ENCODE measurements at regions not wholly inside any gene's neighbourhood (a gene's known extent, or its start where the extent isn't known, plus 50 kb on each side); places are given as distances from the start of the nearest gene placed in this dataset.
A peak's percentile ranks its signal among the peaks of the same experiment; 100 is the strongest.

- peak in 1 of 5 donors; percentile 30 for DNase-seq
- H3K9ac ChIP-seq (ENCODE audit: low read length in 3 of 3), result no peak overlapping the region
- H3K27ac ChIP-seq (ENCODE audit: low read depth in 2 of 2, low read length in 2 of 2), result no peak overlapping the region
- no peaks in the 10 kb centered on the region for H3K9me3 ChIP-seq (ENCODE audit: control insufficient read depth in 2 of 3, insufficient read depth in 1 of 3, low read length in 3 of 3)
- no peak for FAIRE-seq
- H3K27me3 ChIP-seq (ENCODE audit: control insufficient read depth, insufficient read depth, low read length), result no peaks in the 10 kb centered on the region
- no peak overlapping the region for H3K4me3 ChIP-seq (ENCODE audit: low read length in 3 of 3)
- no peaks in the 10 kb centered on the region for H3K36me3 ChIP-seq (ENCODE audit: control insufficient read depth in 2 of 3, insufficient read depth in 3 of 3, low read length in 3 of 3)
- TF ChIP-seq CTCF (IDR thresholded peaks at IDR 0.05; ENCODE audit: borderline replicate concordance, extremely low read depth, insufficient read depth), result no peak
- intact Hi-C loops (cut with DNase I), result no loop called here
- no peaks in the 10 kb centered on the region for H3K4me1 ChIP-seq (ENCODE audit: control insufficient read depth in 2 of 3, insufficient read depth in 2 of 3, low read depth in 1 of 3, low read length in 3 of 3)
These were observed 185.9 kb downstream of the MAFB start for GRCh38 chr20:40503119-40503518.

- intact Hi-C loops (cut with DNase I), result no loop called here
- no peak overlapping the region for H3K9ac ChIP-seq (ENCODE audit: low read length in 3 of 3)
- TF ChIP-seq CTCF (IDR thresholded peaks at IDR 0.05; ENCODE audit: borderline replicate concordance, extremely low read depth, insufficient read depth), result no peak
- no peak overlapping the region for H3K27ac ChIP-seq (ENCODE audit: low read depth in 2 of 2, low read length in 2 of 2)
- no peaks in the 10 kb centered on the region for H3K27me3 ChIP-seq (ENCODE audit: control insufficient read depth, insufficient read depth, low read length)
- FAIRE-seq (no peak), DNase-seq (peak in 1 of 5 donors; percentile 24)
- no peaks in the 10 kb centered on the region for H3K9me3 ChIP-seq (ENCODE audit: control insufficient read depth in 2 of 3, insufficient read depth in 1 of 3, low read length in 3 of 3)
- no peaks in the 10 kb centered on the region for H3K4me1 ChIP-seq (ENCODE audit: control insufficient read depth in 2 of 3, insufficient read depth in 2 of 3, low read depth in 1 of 3, low read length in 3 of 3)
- no peaks in the 10 kb centered on the region for H3K36me3 ChIP-seq (ENCODE audit: control insufficient read depth in 2 of 3, insufficient read depth in 3 of 3, low read length in 3 of 3)
- H3K4me3 ChIP-seq (ENCODE audit: low read length in 3 of 3), result no peak overlapping the region
These were observed 186.5 kb downstream of the MAFB start for GRCh38 chr20:40502576-40502975.

GRCh38 chr20:40499391-40499790, 189.6 kb downstream of the MAFB start:
- no peak overlapping the region for H3K9ac ChIP-seq (ENCODE audit: low read length in 3 of 3)
- intact Hi-C loops (cut with DNase I), result no loop called here
- H3K9me3 ChIP-seq (ENCODE audit: control insufficient read depth in 2 of 3, insufficient read depth in 1 of 3, low read length in 3 of 3), result no peaks in the 10 kb centered on the region
- FAIRE-seq (no peak), DNase-seq (no peak)
- H3K27me3 ChIP-seq (ENCODE audit: control insufficient read depth, insufficient read depth, low read length), result no peaks in the 10 kb centered on the region
- H3K4me3 ChIP-seq (ENCODE audit: low read length in 3 of 3), result no peak overlapping the region
- H3K27ac ChIP-seq (ENCODE audit: low read depth in 2 of 2, low read length in 2 of 2), result no peak overlapping the region
- H3K36me3 ChIP-seq (ENCODE audit: control insufficient read depth in 2 of 3, insufficient read depth in 3 of 3, low read length in 3 of 3), result no peaks in the 10 kb centered on the region
- no peaks in the 10 kb centered on the region for H3K4me1 ChIP-seq (ENCODE audit: control insufficient read depth in 2 of 3, insufficient read depth in 2 of 3, low read depth in 1 of 3, low read length in 3 of 3)
- TF ChIP-seq CTCF (IDR thresholded peaks at IDR 0.05; ENCODE audit: borderline replicate concordance, extremely low read depth, insufficient read depth), result no peak

All from kidney (tissue), 13 donors.